Medulla oblongata (tissue), 1 donor: ENCODE measurements at regions not wholly inside any gene's neighbourhood (a gene's known extent, or its start where the extent isn't known, plus 50 kb on each side); places are given as distances from the start of the nearest gene placed in this dataset.

Experiments
- DNase-seq: peaks from one replicate; pipeline ENCODE4 v3.0.0-alpha.2; 2015; ENCODE audit errors: extremely low spot score

DNA sequence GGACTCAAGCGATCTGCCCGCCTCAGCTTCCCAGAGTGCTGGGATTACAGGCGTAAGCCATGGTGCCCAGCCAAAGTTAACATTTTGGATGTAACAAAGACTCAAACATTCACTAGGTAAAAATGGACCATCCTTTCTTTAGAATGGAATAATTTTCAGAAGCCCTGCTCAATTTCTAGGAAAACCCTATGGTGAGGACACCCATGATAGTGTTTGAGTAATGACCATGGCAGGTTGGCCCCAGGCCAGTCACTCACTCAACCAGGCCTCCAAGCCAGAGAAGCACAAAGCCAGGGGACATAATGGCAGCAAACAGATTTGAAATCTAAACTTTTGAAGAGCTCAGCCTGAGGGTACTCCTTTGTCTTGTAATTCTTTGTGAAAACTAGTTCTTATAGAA, 59.9 kb upstream of the GPR6 start:
- DNase-seq, result no peak

DNA sequence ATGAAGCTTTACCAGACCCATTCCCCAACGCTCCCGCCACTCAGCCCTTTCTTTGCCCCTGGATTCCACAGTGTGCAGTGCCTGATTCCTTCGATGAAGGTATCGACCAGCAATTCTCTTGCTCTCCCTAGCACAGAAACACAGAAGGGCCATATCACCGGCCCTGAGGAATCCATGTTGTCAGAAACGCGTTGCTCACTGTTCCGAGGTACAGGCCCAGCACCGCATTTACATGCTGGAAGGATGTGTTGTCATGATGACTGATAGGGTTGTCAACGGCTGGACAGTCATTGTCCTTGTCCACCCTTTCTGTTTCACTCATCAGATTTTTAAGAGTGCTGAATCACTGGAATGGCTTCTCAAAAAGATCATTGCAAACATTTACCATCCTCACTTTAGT, 57.2 kb upstream of the GPR6 start:
- no peak for DNase-seq

DNA sequence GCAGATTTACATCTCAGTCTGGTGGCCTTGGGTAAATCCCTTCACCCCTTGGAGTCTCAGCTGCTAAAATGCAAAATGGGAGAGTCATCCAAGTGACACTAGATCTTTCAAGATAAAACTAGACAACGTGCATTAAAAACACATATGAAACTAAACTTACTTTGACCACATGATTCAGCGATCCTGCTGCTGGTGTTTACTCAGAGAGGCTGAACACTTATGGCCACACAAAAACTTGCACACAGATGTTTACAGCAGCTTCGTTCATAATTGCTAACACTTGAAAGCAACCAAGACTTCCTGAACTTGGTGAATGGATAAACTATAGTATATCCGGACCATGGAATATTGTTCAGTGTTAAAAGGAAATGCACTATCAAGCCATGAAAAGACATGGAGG, 55.3 kb upstream of the GPR6 start:
- no peak for DNase-seq

DNA sequence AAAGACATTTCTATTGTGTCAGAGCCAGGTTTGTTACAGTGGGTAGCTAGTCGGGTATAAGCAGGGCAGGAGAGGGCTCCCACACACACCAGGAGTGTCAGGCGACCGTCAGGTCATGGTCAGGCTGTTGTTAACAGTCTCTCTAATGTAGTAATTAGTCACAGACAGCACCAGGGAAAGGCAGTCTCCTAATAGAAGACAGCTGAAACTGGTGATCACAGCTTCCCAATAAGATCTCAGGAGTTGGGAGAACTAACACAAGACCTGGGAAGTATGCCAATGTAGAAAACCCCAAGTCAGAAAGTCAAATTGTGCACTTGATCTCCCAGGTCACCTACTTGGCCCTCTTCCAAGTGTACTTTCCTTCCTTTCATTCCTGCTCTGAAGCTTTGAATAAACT, 53.0 kb upstream of the GPR6 start:
- peak; percentile 3 for DNase-seq

DNA sequence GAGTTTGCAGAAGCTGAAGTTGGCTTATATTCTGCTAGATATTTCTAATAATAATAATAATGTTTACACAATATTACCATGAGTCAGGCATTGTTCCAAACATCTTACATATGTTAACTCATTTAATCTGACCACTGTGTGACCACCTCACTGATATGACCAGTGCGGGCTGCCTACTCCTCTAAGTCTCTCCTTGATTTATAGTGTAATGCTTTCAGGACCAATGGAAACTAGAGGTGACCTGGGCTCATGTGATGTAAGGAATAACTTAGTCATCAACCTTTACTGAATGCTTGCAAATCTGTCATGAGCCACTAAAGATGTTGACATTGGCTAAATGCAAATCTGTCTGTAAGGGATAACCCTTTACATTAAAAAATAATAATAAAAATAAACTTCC, 51.1 kb upstream of the GPR6 start:
- no peak for DNase-seq
